ENCODE measurements at regions not wholly inside any gene's neighbourhood (a gene's known extent, or its start where the extent isn't known, plus 50 kb on each side); places are given as distances from the start of the nearest gene placed in this dataset.

- DNase-seq = peak; percentile 22
- H3K4me3 ChIP-seq (ENCODE audit: insufficient read depth, low read depth, low read length) = no peak overlapping the region
- H3K36me3 ChIP-seq (replicated peaks; ENCODE audit: control insufficient read depth, insufficient read depth, low read length) = no peaks in the 10 kb centered on the region
- no peaks in the 10 kb centered on the region for H3K27me3 ChIP-seq (ENCODE audit: control insufficient read depth, insufficient read depth, low read length)
Measured at GRCh38 chr16:35748621-35749252, 2289.3 kb downstream of the TP53TG3F start.

DNA sequence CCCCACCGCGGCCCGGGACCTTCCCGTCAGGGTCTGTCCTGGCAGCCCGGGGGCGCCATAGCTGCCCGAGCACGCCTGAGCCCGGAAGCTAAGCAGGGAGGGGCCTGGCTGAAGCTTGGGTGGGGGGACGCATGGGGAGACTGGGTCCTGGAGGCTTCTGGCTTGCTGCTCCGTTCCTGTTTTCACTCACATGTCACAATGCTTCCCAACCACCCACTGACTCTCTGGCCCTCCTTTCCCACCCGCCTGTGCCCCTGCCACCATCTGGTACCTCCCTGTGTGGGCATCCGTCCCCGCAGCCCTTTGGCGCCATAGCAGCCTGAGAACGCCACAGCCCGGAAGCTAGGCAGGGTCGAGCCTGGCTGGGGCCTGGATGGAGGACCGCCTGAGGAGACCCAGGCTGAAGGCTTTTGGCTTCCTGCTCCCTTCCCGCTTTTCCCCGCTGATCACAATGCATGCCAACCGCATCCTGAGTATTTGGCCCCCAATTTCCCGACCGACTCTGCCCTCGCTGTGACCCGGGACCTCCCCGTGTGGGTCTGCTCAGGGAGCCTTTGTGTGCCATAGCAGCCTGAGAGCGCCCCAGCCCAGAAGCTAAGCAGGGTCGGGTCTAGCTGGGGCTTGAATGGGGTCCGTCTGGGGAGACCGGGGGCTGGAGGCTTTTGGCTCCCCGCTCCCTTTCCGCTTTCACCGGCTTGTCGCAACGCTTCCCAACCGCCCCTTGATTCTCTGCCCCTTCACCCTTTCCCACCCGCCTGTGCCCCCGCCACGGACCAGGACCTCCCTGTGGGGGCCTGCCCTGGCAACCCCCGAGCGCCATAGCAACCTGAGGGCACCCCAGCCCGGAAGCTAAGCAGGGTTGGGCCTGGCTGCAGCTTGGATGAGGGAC is 2290.1 kb downstream of the TP53TG3F start:
- no peaks in the 10 kb centered on the region for H3K27me3 ChIP-seq (ENCODE audit: control insufficient read depth, insufficient read depth, low read length)
- no peaks in the 10 kb centered on the region for H3K36me3 ChIP-seq (replicated peaks; ENCODE audit: control insufficient read depth, insufficient read depth, low read length)
- DNase-seq = peak; percentile 16
- no peak overlapping the region for H3K4me3 ChIP-seq (ENCODE audit: insufficient read depth, low read depth, low read length)

GRCh38 chr16:35750157-35750689 is 2290.8 kb downstream of the TP53TG3F start:
- H3K36me3 ChIP-seq (replicated peaks; ENCODE audit: control insufficient read depth, insufficient read depth, low read length) = no peaks in the 10 kb centered on the region
- no peaks in the 10 kb centered on the region for H3K27me3 ChIP-seq (ENCODE audit: control insufficient read depth, insufficient read depth, low read length)
- peak; percentile 7 for DNase-seq
- H3K4me3 ChIP-seq (ENCODE audit: insufficient read depth, low read depth, low read length) = no peak overlapping the region

GRCh38 chr16:35750701-35751104 is 2291.3 kb downstream of the TP53TG3F start:
- H3K4me3 ChIP-seq (ENCODE audit: insufficient read depth, low read depth, low read length) = no peak overlapping the region
- DNase-seq = peak; percentile 12
- H3K36me3 ChIP-seq (replicated peaks; ENCODE audit: control insufficient read depth, insufficient read depth, low read length) = no peaks in the 10 kb centered on the region
- H3K27me3 ChIP-seq (ENCODE audit: control insufficient read depth, insufficient read depth, low read length) = no peaks in the 10 kb centered on the region

DNA sequence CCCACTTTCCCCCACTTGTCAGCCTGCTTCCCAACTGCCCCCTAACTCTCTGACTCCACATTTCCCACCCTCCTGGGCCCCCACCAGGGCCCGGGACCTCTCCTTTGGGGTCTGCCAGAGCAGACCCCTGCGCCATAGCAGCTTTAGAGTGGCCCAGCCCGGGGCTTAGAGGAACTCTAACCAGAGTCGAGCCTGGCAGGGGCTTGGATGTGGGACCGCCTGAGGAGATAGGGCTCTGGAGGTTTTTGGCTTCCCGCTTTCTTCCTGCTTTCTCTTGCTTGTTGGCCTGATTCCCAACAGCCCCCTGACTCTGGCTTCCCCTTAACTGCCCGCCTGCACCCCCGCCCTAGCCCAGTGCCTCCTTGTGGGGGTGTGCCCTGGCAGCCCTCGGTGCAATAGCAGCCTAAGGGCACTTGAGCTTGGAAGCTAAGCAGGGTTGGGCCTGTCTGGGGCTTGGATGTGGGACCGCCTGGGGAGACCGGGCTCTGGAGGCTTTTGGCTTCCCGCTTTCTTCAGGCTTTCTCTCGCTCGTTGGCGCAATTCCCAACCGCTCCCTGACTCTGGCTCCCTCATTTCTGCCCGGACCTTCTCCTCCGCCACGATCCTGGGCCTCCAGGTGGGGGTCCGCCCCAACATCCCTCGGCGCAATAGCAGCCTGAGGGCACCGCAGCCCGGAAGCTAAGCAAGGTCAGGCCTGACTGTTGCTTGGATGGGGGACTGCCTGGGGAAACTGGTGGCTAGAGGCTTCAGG is 2292.0 kb downstream of the TP53TG3F start:
- peak; percentile 17 for DNase-seq
- no peak overlapping the region for H3K4me3 ChIP-seq (ENCODE audit: insufficient read depth, low read depth, low read length)
- H3K36me3 ChIP-seq (replicated peaks; ENCODE audit: control insufficient read depth, insufficient read depth, low read length) = no peaks in the 10 kb centered on the region
- no peaks in the 10 kb centered on the region for H3K27me3 ChIP-seq (ENCODE audit: control insufficient read depth, insufficient read depth, low read length)

DNA sequence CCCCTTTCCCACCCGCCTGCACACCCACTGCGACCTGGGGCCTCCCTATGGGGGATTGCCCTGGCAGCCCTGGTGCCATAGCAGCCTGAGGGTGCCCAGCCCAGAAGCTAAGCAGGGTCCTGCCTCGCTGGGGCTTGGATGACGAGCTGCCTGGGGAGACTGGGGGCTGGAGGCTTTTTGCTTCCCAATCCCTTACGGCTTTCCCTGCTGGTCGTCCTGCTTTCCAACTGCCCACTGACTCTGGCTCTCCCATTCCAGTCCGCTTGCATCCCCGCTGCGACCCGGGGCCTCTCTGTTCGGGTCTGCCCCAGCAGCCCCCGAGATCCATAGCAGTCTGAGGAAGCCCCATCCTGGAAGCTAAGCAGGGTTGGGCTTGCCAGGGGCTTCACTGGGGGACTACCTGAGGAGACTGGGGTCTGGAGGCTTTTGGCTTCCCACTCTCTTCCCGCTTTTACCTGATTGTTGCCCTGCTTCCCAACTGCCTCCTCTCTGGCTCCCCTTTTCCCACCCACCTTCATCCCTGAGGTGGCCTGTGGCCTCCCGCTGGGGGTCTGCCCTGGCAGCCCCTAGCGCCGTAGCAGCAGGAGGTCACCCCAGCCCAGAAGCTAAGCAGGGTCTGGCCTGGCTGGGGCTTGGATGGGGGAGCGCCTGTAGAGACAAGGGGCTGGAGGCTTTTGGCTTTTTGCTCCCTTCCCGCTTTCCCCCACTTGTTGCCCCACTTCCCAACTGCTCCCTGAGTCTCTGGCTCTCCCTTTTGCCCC is 2292.8 kb downstream of the TP53TG3F start:
- Histone ChIP-seq H3K27me3 (ENCODE audit: control insufficient read depth, insufficient read depth, low read length) (no peaks in the 10 kb centered on the region), H3K36me3 (replicated peaks; ENCODE audit: control insufficient read depth, insufficient read depth, low read length) (no peaks in the 10 kb centered on the region), H3K4me3 (ENCODE audit: insufficient read depth, low read depth, low read length) (no peak overlapping the region)
- DNase-seq = peak; percentile 10

GRCh38 chr16:35752773-35753558 is 2293.6 kb downstream of the TP53TG3F start:
- Histone ChIP-seq H3K36me3 (replicated peaks; ENCODE audit: control insufficient read depth, insufficient read depth, low read length) (no peaks in the 10 kb centered on the region), H3K27me3 (ENCODE audit: control insufficient read depth, insufficient read depth, low read length) (no peaks in the 10 kb centered on the region), H3K4me3 (ENCODE audit: insufficient read depth, low read depth, low read length) (no peak overlapping the region)
- peak; percentile 16 for DNase-seq

- DNase-seq = no peak
- Histone ChIP-seq H3K4me3 (ENCODE audit: insufficient read depth, low read depth, low read length) (no peak overlapping the region), H3K36me3 (replicated peaks; ENCODE audit: control insufficient read depth, insufficient read depth, low read length) (no peaks in the 10 kb centered on the region), H3K27me3 (ENCODE audit: control insufficient read depth, insufficient read depth, low read length) (no peaks in the 10 kb centered on the region)
Measured at GRCh38 chr16:35753559-35754390, 2294.4 kb downstream of the TP53TG3F start.

GRCh38 chr16:35754391-35755369 is 2295.3 kb downstream of the TP53TG3F start:
- no peak overlapping the region for H3K4me3 ChIP-seq (ENCODE audit: insufficient read depth, low read depth, low read length)
- DNase-seq = no peak

DNA sequence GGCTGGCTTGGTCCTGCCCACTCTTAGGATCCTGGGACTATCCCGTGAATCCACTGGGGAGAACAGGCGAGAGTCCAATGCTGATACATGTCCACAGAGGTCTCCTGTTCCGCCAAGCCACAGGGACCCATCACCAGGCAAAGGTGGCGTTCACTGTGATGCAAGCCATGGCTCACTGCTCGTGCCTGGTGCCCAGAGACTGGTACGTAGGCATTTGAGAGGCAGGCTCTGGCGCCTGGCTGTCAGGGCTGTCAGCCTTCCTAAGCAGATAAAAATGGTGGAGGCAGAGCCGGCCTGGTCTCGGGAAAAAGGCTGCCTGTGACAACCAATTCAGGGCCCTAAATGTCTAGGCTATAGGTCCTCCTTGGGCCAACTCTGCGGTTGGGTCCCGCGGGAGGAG is 2329.0 kb downstream of the TP53TG3F start:
- Histone ChIP-seq H3K36me3 (replicated peaks; ENCODE audit: control insufficient read depth, insufficient read depth, low read length) (no peaks in the 10 kb centered on the region), H3K4me3 (ENCODE audit: insufficient read depth, low read depth, low read length) (no peak overlapping the region), H3K27me3 (ENCODE audit: control insufficient read depth, insufficient read depth, low read length) (no peaks in the 10 kb centered on the region)
- no peak for DNase-seq

More at GRCh38 chr16:35754391-35755369, 2295.3 kb downstream of the TP53TG3F start:
- Histone ChIP-seq H3K27me3 (ENCODE audit: control insufficient read depth, insufficient read depth, low read length) (no peaks in the 10 kb centered on the region), H3K36me3 (replicated peaks; ENCODE audit: control insufficient read depth, insufficient read depth, low read length) (no peaks in the 10 kb centered on the region)

DNA sequence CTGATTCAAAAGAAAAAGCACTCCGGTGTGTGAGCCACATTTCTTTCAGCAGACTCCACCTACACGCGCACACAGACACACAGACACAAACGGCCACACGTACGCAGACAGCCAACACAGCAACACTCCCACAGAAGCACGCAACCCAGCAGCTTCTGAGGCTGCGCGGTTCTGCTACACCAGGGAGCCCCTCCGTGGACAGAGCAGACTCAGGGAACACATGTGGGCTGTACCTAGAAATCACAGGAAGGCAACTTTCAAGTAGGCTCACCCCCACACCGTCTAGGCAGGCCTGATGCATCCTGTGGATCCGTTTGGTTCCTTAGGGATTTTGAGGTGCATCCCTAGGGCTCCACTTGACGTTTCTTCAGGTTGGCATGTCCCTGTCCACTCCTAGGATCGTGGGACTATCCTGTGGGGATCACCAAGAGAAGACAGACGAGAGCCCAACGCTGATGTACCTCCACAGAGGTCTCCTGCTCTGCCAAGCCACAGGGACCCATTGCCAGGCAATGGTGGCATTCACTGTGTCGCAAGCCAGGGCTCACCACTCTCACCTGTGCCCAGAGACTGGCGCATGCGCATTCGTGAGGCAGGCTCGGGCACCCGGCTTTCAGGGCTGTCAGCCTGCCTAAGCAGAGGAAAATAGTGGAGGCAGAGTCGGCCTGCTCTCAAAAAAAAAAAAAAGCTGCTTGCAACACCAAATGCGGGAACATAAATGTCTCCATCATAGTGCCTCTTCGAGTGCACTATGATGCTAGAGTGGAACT is 2333.3 kb downstream of the TP53TG3F start:
- H3K4me3 ChIP-seq (ENCODE audit: insufficient read depth, low read depth, low read length) = no peak overlapping the region
- no peak for DNase-seq
- H3K36me3 ChIP-seq (replicated peaks; ENCODE audit: control insufficient read depth, insufficient read depth, low read length) = no peaks in the 10 kb centered on the region
- no peaks in the 10 kb centered on the region for H3K27me3 ChIP-seq (ENCODE audit: control insufficient read depth, insufficient read depth, low read length)

Data from H7 (cell line).